Lung (tissue), 11 donors: ENCODE measurements at regions not wholly inside any gene's neighbourhood (a gene's known extent, or its start where the extent isn't known, plus 50 kb on each side); places are given as distances from the start of the nearest gene placed in this dataset.

Experiments
- ATAC-seq: fragments of 200-7000 bp; cut with Tn5 transposase; one replicate; pipeline ENCODE4 v1.9.1; 2020; ENCODE audit warnings: moderate number of reproducible peaks; ENCODE audit not compliant: insufficient read depth, low FRiP score
- DNase-seq, 3 donors: peaks; one replicate each; pipeline ENCODE4 v3.0.0-alpha.2; 2013 to 2017
- H3K27ac ChIP-seq, 2 donors: one replicate each; pipeline ENCODE4 v1.5.1; 2013; ENCODE audit warnings: mild to moderate bottlenecking in 2 of 2, moderate library complexity in 2 of 2, control low read depth in 1 of 2, inconsistent platforms in 1 of 2, low read depth in 1 of 2, low read length in 1 of 2
- H3K27me3 ChIP-seq, 3 donors: one replicate each; pipeline ENCODE4 v1.5.1; 2013; ENCODE audit warnings: low read length in 2 of 3; ENCODE audit not compliant: control insufficient read depth in 3 of 3, insufficient read depth in 3 of 3
- H3K36me3 ChIP-seq, 4 donors: one replicate each; pipeline ENCODE4 v1.5.1; 2013; ENCODE audit warnings: low read length in 4 of 4, mild to moderate bottlenecking in 1 of 4, moderate library complexity in 1 of 4; ENCODE audit not compliant: control insufficient read depth in 4 of 4, insufficient read depth in 4 of 4
- H3K4me1 ChIP-seq, 5 donors: one replicate each; pipeline ENCODE4 v1.5.1; 2013; ENCODE audit warnings: low read length in 5 of 5, mild to moderate bottlenecking in 2 of 5, moderate library complexity in 1 of 5; ENCODE audit not compliant: control insufficient read depth in 5 of 5, insufficient read depth in 5 of 5
- H3K4me3 ChIP-seq: one replicate; pipeline ENCODE4 v1.5.1; 2013; ENCODE audit warnings: mild to moderate bottlenecking, control low read depth, moderate library complexity
- H3K9ac ChIP-seq, 2 donors: one replicate each; pipeline ENCODE4 v1.5.1; 2013; ENCODE audit warnings: low read length in 2 of 2, control low read depth in 1 of 2; ENCODE audit not compliant: insufficient read depth in 1 of 2
- H3K9me3 ChIP-seq, 4 donors: one replicate each; pipeline ENCODE4 v1.5.1; 2013; ENCODE audit warnings: low read length in 3 of 4, mild to moderate bottlenecking in 1 of 4, moderate library complexity in 1 of 4; ENCODE audit not compliant: control insufficient read depth in 4 of 4, insufficient read depth in 3 of 4
- WGBS, 2 donors: extraction: QIAGEN DNeasy Blood & Tissue Kit; methylation state at CpG; one replicate each; pipeline ENCODE4 v1.1.7; 2013; 5-methylcytosine and 5-hydroxymethylcytosine counted together
- TF ChIP-seq, protein P1 (sequence below): IDR thresholded peaks from 2 replicates; pipeline ENCODE4 v1.5.1; 2012; ENCODE audit warnings: mild to moderate bottlenecking; ENCODE audit errors: control extremely low read depth, extremely low read depth
- donor health status: control.
- donor health status: control.
- donor health status: Bipolar disorder and iron deficiency.
- donor health status: healthy.
- donor health status: DM: yes; HTN: yes; CAD: no.

DNA sequence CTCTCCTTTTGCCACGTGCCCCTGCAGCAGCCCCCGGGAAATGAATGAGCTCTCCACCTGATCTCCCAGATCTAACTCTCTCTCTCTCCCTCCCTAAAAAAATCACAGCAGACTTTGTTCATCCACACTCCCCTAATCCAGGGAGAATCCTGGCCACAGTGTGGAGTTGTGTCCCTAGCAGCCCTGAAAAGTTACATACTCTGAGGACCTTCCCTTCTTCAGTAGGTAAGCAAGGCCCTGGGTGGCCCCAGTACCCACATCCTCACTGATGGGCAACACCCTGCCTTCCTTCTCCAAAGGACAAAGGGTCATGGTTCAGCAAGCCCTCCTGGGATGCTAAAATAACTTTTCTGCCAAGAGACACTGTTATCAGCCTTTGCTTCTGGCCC lies 76.9 kb upstream of the GLI2 start:
- DNase-seq (no peak), ATAC-seq (no peak)
- 90 to 93% methylated on average over 2 of the region's 2 CpGs for WGBS, 2 donors
- Histone ChIP-seq H3K4me3 (no peak overlapping the region), H3K4me1 (peaks cover 0 to 20% (median 7%) of the 10 kb centered on the region in 5 donors), H3K27me3 (peaks cover 0 to 10% (median under 1%) of the 10 kb centered on the region in 3 donors), H3K9ac (no peak overlapping the region), H3K27ac (no peak overlapping the region), H3K9me3 (peaks cover 0 to 5% (median 0%) of the 10 kb centered on the region in 4 donors), H3K36me3 (no peaks in the 10 kb centered on the region)
- TF ChIP-seq, protein P1, sequence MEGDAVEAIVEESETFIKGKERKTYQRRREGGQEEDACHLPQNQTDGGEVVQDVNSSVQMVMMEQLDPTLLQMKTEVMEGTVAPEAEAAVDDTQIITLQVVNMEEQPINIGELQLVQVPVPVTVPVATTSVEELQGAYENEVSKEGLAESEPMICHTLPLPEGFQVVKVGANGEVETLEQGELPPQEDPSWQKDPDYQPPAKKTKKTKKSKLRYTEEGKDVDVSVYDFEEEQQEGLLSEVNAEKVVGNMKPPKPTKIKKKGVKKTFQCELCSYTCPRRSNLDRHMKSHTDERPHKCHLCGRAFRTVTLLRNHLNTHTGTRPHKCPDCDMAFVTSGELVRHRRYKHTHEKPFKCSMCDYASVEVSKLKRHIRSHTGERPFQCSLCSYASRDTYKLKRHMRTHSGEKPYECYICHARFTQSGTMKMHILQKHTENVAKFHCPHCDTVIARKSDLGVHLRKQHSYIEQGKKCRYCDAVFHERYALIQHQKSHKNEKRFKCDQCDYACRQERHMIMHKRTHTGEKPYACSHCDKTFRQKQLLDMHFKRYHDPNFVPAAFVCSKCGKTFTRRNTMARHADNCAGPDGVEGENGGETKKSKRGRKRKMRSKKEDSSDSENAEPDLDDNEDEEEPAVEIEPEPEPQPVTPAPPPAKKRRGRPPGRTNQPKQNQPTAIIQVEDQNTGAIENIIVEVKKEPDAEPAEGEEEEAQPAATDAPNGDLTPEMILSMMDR: no peak

DNA sequence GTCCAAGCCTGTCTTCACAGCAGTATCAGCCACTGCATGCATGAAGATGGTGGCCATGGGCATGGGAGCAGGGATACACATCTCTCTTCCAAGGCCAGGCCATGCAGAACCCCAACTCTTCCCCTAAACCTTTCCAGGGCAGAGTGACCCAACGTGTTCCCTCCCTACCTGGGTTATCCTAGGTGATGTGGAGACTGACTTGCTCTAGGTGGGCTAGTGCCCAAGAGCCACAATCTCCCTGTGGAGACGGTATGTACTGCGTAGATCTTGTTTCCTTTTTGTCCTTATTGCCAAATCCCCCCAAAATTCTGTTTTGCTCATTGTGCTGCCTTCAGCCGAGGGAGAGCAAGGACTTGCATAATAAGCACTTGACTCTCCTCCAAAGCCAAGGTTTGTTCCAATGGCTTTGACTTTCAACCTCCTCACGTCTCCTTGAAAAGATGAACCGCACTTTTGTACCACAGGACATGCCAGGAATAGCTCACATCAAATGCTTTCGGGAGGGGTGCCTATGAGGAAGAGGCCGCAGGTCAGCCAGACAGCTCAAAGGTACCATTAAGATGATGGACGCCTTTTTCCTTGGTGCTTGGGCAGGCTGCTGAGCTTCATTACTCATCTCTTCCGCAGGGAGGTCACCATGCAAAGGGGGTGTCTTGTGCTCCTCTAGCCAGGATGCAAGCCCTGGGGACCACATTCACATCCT lies 76.2 kb upstream of the GLI2 start:
- Histone ChIP-seq H3K27ac (no peak overlapping the region), H3K4me3 (no peak overlapping the region), H3K9ac (no peak overlapping the region), H3K9me3 (peaks cover 0 to 3% (median 1%) of the 10 kb centered on the region in 4 donors), H3K27me3 (peaks cover 0 to 10% (median 0%) of the 10 kb centered on the region in 3 donors), H3K4me1 (peaks cover 0 to 20% (median 7%) of the 10 kb centered on the region in 5 donors), H3K36me3 (no peaks in the 10 kb centered on the region)
- TF ChIP-seq, protein P1: no peak
- WGBS, 2 donors: 87 to 89% methylated on average over 10 of the region's 10 CpGs
- DNase-seq (no peak), ATAC-seq (no peak)

DNA sequence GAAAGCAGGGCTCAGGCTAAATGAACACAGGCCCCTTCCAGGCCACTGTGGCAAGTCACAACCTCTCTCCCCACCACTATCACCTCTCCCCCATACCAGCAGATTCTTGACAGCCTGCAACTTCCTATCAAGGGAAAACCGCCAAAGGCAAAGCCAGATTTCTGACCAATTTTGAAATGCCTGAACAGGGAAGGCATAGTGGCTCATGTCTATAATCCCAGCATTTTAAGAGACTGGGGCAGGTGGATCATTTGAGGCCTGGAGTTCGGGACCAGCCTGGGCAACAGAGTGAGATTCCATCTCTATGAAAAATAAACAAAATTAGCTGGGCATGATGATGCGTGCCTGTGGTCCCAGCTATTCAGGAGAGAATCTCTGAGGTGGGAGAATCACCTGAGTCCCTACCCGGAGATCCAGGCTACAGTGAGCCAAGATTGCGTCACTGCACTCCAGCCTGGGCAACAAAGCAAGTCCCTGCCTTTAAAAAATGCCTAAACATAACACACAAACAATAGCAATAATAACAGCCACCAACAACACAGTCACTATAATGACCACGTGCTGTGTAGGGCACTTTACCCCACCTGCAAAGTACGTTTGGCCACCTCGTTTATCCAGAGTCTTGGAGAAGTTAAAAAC lies 75.5 kb upstream of the GLI2 start:
- WGBS, 2 donors: 75 to 83% methylated on average over 8 of the region's 8 CpGs
- peaks cover 0 to 9% (median 1%) of the 10 kb centered on the region in 4 donors for H3K9me3 ChIP-seq
- no peak overlapping the region for H3K9ac ChIP-seq
- peaks cover 0 to 16% (median 7%) of the 10 kb centered on the region in 5 donors for H3K4me1 ChIP-seq
- H3K27ac ChIP-seq: no peak overlapping the region
- DNase-seq: no peak
- ATAC-seq: no peak
- H3K36me3 ChIP-seq: no peaks in the 10 kb centered on the region
- no peak overlapping the region for H3K4me3 ChIP-seq
- peaks cover 0 to 10% (median 0%) of the 10 kb centered on the region in 3 donors for H3K27me3 ChIP-seq
- TF ChIP-seq, protein P1: no peak
